Upper lobe of left lung (tissue), 4 donors: ENCODE measurements at regions not wholly inside any gene's neighbourhood (a gene's known extent, or its start where the extent isn't known, plus 50 kb on each side); places are given as distances from the start of the nearest gene placed in this dataset.

Experiments used
- CTCF ChIP-seq, 6 experiments: fragments of 450-650 bp in 4 of 6; fragments of 200-600 bp in 2 of 6; sonication (generic) in 2 of 6; IDR thresholded peaks; one replicate each; pipeline ENCODE4 v1.5.1; 2016 to 2019; ENCODE audit warnings: antibody characterized with exemption in 6 of 6
- EP300 ChIP-seq, 4 donors: sonication (generic); formaldehyde crosslinking; IDR thresholded peaks; one replicate each; pipeline ENCODE4 v1.5.1; 2017; ENCODE audit warnings: antibody characterized with exemption in 4 of 4, control low read depth in 2 of 4

DNA sequence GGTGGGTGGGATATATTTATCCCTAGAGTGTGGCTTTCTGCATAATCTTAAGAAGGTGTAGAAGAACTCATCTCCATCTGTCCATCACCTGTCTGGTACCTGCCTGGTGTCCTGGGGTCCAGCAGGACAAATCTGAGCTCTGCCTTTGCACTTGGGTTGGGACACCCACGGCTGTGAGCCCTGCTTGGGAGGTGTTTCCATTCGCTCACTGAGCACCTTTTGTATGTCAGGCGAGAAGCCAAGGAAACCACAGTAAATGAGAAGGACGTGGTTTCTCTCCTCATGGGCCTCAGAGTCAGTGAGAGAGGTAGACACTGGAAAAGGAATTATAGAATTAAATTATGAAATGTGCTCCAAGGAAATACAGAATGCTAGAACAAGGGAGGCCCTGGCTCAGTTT lies 555.9 kb downstream of the MIAT start:
- no peak for TF ChIP-seq CTCF (IDR thresholded peaks at IDR 0.05)
- TF ChIP-seq EP300 (IDR thresholded peaks at IDR 0.05): no peak
